IPS-18c (cell line): ENCODE measurements at regions not wholly inside any gene's neighbourhood (a gene's known extent, or its start where the extent isn't known, plus 50 kb on each side); places are given as distances from the start of the nearest gene placed in this dataset.
"Not testable (repeated sequence)": the region's sequence is repeated elsewhere in the genome, so short reads cannot be mapped to it uniquely, and the experiment has no call there.

ENCODE experiments used
- H3K4me3 ChIP-seq: 2 replicates; pipeline ENCODE4 v1.7.0; 2013; ENCODE audit warnings: low read depth, mild to moderate bottlenecking, low read length, moderate library complexity; ENCODE audit not compliant: insufficient read depth
- H3K9me3 ChIP-seq: one replicate; pipeline ENCODE4 v1.6.1; 2013; ENCODE audit warnings: mild to moderate bottlenecking, low read length, moderate library complexity; ENCODE audit not compliant: control insufficient read depth, insufficient read depth

GRCh38 chr1:21385022-21385421 is 54.9 kb upstream of the NBPF3 start:
- Histone ChIP-seq H3K4me3 (no peak overlapping the region), H3K9me3 (no peaks in the 10 kb centered on the region)

GRCh38 chr1:21384620-21385019 is 55.3 kb upstream of the NBPF3 start:
- Histone ChIP-seq H3K4me3 (no peak overlapping the region), H3K9me3 (no peaks in the 10 kb centered on the region)

- H3K9me3 ChIP-seq, result no peaks in the 10 kb centered on the region
- H3K4me3 ChIP-seq, result no peak overlapping the region
These were observed 56.0 kb upstream of the NBPF3 start for GRCh38 chr1:21383785-21384401.

- Histone ChIP-seq H3K9me3 (no peaks in the 10 kb centered on the region), H3K4me3 (no peak overlapping the region)
These were observed 58.6 kb upstream of the NBPF3 start for GRCh38 chr1:21381354-21381753.

- H3K4me3 ChIP-seq, result not testable (repeated sequence)
These were observed 59.8 kb upstream of the NBPF3 start for GRCh38 chr1:21380147-21380546.

GRCh38 chr1:21379571-21379970 is 60.4 kb upstream of the NBPF3 start:
- Histone ChIP-seq H3K4me3 (no peak overlapping the region), H3K9me3 (no peaks in the 10 kb centered on the region)

More at GRCh38 chr1:21380147-21380546, 59.8 kb upstream of the NBPF3 start:
- not testable (repeated sequence) for H3K9me3 ChIP-seq

- H3K4me3 ChIP-seq, result no peak overlapping the region
- H3K9me3 ChIP-seq, result no peaks in the 10 kb centered on the region
These were observed 61.0 kb upstream of the NBPF3 start for GRCh38 chr1:21378705-21379494.

GRCh38 chr1:21372383-21372782 is 67.6 kb upstream of the NBPF3 start:
- no peak overlapping the region for H3K4me3 ChIP-seq
- no peaks in the 10 kb centered on the region for H3K9me3 ChIP-seq

GRCh38 chr1:21369905-21370304 is 70.0 kb upstream of the NBPF3 start:
- Histone ChIP-seq H3K4me3 (no peak overlapping the region), H3K9me3 (no peaks in the 10 kb centered on the region)

GRCh38 chr1:21368515-21369289 is 71.2 kb upstream of the NBPF3 start:
- Histone ChIP-seq H3K9me3 (no peaks in the 10 kb centered on the region), H3K4me3 (no peak overlapping the region)

- H3K4me3 ChIP-seq, H3K9me3 ChIP-seq: not testable (repeated sequence)
These were observed 71.9 kb upstream of the NBPF3 start for GRCh38 chr1:21367973-21368514.

- H3K4me3 ChIP-seq, result no peak overlapping the region
- H3K9me3 ChIP-seq, result no peaks in the 10 kb centered on the region
These were observed 73.6 kb upstream of the NBPF3 start for GRCh38 chr1:21366288-21366687.

- no peak overlapping the region for H3K4me3 ChIP-seq
- no peaks in the 10 kb centered on the region for H3K9me3 ChIP-seq
These were observed 74.8 kb upstream of the ECE1 start for GRCh38 chr1:21365036-21365435.

- Histone ChIP-seq H3K4me3 (no peak overlapping the region), H3K9me3 (no peaks in the 10 kb centered on the region)
These were observed 71.8 kb upstream of the ECE1 start for GRCh38 chr1:21362096-21362495.

- Histone ChIP-seq H3K9me3 (no peaks in the 10 kb centered on the region), H3K4me3 (no peak overlapping the region)
These were observed 71.2 kb upstream of the ECE1 start for GRCh38 chr1:21361506-21361905.

GRCh38 chr1:21357161-21357560 is 66.9 kb upstream of the ECE1 start:
- Histone ChIP-seq H3K4me3 (no peak overlapping the region), H3K9me3 (no peaks in the 10 kb centered on the region)

- no peaks in the 10 kb centered on the region for H3K9me3 ChIP-seq
- H3K4me3 ChIP-seq, result no peak overlapping the region
These were observed 65.7 kb upstream of the ECE1 start for GRCh38 chr1:21355956-21356355.

GRCh38 chr1:21352586-21352985 is 62.3 kb upstream of the ECE1 start:
- H3K9me3 ChIP-seq, result no peaks in the 10 kb centered on the region
- H3K4me3 ChIP-seq, result no peak overlapping the region
